Stimulated activated CD4-positive, alpha-beta T cell treated with anti-CD3 and anti-CD28 coated beads, TNF-alpha, amount 100 ng/mL, for 48 hours (primary cell): ENCODE measurements at regions not wholly inside any gene's neighbourhood (a gene's known extent, or its start where the extent isn't known, plus 50 kb on each side); places are given as distances from the start of the nearest gene placed in this dataset.
"Not testable (repeated sequence)": the region's sequence is repeated elsewhere in the genome, so short reads cannot be mapped to it uniquely, and the experiment has no call there.

Source experiments
- DNase-seq, 3 donors: peaks; one replicate each; pipeline ENCODE4 v3.0.0-alpha.2; 2020; ENCODE audit warnings: low read depth in 3 of 3

DNA sequence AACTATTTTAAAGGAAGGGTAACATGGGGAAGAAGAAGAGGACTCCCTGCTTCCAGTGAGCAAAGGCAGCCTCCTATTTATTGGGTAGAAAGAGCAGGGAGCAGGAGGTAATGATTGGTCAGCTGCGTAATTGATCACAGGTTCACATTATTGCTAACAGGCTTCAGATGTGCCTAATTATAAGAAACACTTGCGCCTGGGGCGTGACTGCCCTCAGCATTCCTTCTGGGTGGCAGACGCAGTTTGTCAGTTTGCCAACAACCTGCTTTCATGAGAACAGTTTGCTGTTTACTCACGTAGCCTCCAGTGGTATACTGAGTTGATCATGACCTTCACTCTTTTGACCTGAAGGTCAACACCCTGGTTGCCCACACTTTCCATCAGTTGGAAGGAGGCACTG is 166.0 kb upstream of the AUTS2 start:
- DNase-seq: not testable (repeated sequence)

DNA sequence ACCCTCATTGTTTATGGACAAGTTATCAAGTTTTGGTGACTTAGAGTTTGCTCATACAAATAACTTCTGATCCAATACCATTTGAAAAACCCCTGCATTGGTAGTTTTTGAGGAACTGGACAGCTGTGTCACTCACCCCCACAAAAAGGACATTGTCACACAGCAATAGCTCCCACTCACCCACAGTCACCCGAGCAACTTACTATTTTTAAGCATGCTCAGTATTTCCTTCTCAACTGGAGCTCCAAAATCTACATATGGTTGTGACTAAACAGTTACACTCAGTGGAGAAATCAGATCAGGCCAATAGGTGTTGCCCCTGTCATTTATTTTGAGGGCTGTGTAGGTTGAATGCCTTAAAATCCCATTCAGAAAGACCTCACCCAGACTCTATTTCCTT is 165.2 kb upstream of the AUTS2 start:
- no peak for DNase-seq

DNA sequence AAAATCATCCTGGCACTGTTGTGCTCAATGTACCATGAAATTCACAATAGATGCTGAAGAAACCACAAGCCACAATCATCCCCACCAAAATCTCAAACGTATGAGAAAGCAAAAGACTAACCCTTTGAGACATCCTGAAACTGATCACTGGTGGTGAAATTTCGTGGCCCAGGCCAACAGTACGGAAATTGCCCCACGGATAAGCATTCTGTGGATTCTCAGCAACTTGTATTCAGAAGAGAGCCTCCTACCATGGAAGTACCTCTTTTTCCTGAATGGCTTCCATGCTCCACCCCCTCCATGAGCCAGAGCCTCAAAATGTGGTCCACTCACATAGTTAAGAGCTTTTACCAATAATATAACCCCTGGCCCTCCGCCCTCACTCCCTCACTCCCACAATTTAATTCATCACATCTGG is 163.9 kb upstream of the AUTS2 start:
- DNase-seq: no peak

DNA sequence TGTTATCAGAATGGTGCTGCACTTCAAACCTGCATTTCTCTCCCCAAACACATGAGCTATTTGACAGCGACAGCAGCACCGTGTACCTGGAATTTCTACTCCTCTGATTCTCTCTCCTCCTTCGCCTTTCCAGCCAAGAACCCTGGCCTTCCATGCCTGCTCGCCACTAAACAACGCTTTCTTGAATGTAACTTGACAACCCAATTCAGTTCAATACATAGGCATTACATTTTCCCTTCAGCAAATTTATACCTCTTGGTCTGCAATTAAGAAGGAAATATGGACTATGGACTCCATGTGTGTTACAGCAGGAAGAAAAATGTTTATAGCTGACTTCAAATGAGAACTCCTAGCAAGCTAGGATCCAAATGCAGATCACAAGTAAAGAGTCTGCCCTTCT is 162.6 kb upstream of the AUTS2 start:
- no peak for DNase-seq

DNA sequence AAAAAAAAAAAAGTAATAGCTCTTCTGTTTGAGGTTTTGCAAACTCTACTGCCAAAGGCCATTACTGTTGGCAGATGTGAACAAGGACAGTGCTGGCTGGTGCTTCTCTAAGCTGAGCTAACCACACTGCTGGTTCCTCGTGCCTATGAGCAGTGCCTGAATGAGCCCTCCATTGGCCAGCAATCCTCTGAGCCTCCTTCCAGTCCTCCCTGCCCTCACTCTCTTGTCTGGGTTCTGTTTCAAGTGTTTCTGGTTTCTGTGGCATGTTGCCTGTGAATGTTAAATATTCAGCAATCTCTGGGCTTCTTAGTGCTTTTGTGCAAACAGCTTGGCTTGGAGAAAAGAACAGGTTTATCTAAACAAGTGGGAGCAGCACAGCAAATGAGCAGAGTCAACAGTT is 161.3 kb upstream of the AUTS2 start:
- no peak for DNase-seq

DNA sequence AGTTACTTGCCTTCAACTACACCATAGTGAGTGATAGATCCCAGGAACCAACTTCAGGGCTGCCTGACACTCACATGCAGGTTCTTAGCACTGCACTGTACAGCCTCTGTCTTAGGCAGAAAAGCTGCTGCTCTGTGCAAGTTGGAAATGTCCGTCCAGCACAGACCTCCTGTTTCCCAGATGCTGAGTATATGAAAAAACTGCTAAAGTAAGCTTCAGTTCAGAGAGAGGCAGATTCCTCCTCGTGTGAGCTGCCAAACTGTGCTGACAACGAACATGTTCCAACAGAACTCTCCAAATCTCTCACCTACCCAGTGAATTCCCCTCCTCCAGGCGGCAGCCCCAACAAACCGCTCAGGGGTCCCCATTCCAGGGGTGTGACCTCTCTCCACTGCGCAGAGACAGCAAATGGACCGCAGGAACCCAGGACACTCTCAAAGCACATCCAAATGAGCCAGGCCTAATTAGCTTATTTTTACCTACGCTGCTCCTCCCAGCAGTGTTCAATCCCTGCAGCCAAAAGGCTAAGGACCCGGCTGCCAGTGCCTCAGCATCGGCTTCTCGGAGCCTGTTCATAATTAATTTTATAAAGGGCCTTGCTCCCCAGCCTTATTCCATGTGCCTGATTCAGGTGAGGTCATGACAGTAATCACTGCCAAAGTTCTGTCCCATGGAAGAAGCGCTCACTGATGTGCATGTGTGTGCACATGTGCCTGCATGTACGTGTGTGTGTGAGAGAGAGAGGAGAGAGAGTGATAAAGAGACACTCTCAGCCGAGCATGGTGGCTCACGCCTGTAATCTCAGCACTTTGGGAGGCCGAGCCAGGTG is 159.5 kb upstream of the AUTS2 start:
- DNase-seq: no peak

DNA sequence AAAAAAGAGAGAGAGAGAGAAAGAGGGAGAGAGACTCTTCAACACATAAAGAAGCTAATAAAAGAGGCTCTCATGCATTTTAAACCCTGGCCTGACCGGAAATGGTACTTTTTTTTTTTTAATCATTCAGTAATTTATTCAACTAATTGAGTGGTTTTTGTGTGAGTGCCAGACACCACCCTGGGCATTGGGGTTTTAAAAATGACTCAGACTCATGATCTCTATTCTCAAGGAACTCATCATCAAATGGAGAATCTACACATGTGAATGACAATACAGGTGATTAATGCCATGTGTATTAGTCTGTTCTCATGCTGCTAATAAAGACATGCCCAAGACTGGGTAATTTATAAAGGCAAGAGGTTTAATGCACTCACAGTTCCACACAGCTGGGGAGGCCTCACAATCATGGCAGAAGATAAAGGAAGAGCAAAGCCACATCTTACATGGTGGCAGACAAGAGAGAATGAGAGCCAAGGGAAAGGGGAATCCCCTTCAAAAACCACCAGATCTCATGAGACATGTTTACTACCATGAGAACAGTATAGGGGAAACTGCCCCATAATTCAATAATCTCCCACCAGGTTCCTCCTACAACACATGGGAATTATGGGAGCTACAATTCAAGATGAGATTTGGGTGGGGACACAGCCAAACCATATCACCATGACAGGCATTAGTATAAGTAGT is 158.5 kb upstream of the AUTS2 start:
- no peak for DNase-seq

DNA sequence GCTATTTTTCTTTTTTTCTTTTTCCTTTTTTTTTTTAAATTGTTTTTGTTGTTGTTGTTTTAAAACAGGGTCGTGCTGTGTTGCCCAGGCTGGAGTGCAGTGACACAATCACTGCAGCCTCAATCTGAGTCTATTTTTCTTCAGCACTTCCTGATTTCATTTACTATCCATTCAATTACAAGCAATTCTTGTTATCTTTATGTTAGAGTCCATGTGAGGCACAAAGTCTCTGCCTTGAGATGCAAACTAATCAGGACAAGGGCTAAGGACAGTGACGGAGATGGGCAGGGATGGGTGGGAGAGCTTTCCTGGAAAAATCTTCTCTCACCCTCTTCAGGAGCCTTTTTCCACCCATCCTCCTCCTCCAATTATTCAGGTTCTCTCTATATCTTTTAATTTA is 157.3 kb upstream of the AUTS2 start:
- no peak for DNase-seq

DNA sequence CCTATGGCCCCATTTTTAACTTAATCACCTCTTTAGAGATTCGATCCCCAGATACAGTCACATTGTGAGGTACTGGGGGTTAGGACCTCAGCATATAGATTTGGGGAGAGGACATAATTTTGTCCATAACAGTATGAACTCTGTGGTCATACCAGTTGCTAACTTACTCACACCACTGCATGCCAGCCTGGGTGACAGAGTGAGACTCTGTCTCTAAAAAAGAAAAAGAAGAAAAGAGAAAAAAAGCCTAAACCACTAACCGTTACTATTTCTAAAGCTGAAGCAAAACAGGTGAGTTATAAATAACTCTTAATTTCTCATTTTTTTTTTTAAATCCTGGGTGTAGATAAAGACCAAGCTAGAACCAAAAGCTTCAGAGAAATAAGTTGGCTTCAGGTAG is 155.1 kb upstream of the AUTS2 start:
- no peak for DNase-seq

DNA sequence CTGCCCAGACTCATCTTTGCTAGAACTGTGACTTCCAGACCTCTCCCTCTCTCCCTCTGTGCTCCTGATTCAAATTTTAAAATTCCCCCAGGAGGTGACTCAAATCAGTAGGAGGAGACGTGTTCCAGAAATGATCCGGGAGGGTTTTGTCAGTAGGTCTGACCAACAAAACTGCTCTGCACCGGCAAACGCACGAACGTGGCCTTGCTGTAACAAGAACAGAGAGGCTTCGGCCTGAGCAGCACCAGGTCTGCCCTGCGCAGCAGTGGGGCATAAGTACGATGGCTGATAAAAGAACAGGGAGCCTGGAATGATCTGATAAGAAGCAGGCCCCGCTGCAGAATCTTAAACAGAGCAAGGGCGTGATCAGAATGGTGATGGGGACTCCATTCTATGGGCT is 152.7 kb upstream of the AUTS2 start:
- DNase-seq: no peak

DNA sequence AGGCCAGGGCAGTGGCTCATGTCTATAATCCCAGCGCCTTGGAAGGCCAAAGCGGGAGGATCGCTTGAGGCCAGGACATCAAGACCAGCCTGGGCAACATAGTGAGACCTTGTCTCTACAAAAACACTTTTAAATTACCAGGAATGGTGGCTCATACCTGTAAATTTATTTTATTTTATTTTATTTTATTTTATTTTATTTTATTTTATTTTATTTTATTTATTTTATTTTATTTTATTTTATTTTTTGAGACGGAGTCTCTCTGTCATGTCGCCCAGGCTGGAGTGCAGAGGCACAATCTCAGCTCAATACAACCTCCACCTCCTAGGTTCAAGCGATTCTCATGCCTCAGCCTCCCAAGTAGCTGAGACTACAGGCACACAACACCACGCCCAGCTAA is 152.1 kb upstream of the AUTS2 start:
- DNase-seq: not testable (repeated sequence)

DNA sequence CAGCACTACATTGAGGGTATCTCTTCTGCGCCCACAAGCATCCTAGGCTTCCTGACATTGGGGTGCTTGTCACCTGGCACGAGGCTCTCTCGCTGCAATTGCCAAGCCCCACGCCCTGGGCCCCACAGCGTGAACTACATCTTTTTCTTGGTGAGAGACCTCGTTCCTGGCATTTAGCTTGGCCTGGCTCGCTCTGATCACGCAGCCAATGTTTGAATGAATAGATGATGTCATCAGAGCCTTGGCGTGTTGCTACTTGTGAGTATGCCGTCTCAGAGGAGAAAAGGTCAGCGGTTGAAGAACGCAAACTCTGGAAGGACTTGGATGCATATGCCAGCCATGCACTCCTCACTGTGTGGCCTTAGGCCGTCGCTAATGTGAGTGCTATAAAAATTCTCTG is 150.2 kb upstream of the AUTS2 start:
- no peak for DNase-seq

DNA sequence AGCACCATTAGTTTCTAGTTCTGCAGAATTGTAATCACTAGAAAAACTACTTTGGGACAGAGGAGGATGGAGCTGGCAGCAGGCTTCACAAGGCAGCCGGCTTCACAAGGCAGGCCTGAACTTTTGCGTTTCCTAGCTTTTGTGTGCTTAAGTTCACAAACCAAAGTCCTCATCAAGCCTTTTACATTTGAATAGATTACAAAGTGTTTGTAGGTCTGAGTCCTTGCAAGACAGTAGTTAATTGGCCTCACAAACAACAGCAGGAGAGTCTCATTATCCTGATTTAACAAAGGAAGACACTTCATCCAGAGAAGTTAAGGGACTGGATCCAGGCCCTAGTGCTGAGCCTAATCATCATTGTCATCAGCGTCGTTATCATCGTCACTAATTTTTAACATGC is 147.8 kb upstream of the AUTS2 start:
- no peak for DNase-seq

DNA sequence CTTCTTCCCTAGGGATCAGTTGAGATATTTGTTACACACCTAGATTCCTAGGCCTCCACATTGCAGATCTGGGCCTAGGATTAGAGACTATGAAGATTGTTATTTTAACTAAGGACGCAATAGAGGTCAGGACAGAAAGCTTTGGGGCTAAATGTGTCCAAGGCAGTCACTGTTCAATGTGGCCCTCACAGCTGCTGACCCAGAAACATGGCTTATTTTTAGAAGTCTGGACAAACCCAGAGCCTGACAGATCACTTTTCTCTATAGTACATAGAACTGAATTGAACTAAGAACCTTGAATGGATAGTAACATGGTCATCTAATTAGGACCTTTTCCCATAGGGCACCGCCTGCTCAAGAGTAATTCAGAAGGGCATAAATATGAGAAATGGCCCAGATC is 146.6 kb upstream of the AUTS2 start:
- DNase-seq: no peak

DNA sequence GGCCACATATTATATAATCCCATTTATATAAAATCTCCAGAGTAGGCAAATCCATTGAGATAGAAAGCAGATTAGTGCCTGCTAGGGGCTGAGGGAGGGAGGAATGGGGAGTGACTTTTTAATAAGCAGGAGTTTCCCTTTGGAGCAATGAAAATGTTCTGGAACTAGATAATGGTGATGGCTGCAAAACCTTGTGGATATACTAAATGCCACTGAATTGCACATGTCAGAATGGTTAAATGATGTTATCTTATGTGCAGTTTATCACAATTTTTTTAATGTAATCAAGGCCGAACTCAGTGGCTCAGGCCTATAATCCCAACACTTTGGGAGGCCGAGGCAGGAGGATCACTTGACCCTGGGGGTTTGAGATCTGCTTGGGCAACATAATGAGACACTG is 145.5 kb upstream of the AUTS2 start:
- DNase-seq: no peak

DNA sequence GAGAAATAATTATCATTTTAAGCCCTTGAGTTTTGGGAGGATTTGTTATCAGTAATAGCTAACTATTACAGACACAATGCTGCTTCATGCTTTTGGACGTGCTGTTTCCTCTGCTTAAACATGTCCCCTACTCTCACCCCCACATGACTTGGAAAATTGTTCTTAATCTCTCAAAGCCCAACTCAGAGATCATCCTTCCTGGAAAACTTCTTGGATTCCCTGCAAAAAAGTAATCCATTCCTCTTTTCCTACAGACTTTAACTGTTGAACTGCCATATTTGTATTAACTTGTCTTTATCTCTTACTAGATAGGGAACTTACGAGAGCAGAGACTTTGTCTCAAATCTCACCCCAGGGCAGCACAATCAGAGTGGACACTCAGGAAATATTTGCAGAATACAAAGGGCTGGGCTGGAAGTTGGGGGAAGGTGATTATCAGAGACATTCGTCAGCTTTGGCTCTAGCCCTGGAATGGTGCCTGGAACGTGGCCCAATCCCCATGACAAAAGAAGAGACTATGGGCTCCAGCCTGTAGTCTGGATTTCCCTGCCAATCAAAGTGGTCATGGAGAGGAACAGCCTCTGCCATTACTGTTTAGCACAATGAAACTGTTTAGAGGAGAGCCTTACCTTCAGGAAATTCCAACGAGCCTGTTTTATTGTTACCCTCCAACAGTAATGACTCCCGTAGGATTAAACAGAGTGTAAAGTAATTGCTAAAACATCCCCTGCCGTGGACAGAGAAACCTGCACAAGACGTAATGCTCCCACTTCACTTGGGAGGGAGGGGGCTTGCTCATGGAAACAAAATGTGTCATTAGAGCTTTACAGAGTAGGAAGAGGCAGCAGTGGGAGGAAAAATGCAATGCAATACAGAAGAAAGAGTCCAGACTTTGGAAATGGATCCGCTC is 140.4 kb upstream of the AUTS2 start:
- no peak for DNase-seq

DNA sequence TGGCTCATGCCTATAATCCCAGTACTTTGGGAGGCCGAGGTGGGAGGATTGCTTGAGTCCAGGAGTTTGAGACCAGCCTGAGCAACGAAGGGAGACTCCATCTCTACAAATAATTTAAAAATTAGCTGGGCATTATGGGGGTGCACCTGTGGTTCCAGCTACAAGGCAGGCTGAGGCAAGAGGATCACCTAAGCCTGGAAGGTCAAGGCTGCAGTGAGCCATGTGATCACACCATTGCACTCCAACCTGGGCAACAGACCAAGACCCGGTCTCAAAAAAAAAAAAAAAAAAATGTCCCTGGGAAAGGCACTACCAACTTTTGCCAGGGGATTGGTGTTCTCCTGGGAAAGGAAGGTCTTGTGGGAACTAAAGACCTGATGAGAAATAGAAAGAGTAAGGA is 134.2 kb upstream of the AUTS2 start:
- DNase-seq: no peak

DNA sequence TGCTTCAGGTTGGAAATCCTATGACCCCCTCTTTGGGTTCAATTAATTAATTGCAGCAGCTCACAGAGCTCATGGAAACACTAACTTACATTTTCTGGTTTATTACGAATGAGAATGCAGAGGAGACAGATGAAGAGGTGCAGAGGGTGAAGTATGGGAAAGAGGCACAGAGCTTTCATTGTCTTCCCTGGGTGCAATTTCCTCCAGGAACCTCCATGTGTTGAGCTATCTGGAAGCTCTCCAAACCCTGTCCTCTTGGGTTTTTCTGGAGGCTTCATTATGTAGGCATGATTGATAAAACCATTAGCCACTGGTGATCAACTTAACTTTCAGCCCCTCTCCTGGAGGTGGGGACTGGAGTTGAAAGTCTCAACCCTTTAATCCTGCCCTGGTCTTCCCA is 133.0 kb upstream of the AUTS2 start:
- DNase-seq: no peak

DNA sequence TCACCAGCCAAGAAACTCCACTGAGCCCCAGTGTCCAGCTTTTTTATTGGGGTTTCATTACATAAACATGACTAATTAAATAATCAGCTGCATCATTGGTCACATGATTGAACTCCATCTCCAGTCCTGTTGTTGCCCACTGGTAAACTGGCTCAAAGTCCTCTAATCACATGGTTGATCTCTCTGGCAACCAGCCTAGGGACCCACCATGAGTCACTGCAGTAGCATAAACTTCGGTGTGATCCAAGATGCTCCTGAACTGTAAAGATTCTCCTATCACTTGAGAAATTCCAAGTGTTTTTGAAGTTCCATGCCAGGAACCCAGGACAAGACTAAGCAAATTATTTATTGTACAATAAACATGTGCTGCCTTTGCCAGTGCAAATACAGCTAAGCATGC is 130.4 kb upstream of the AUTS2 start:
- no peak for DNase-seq

DNA sequence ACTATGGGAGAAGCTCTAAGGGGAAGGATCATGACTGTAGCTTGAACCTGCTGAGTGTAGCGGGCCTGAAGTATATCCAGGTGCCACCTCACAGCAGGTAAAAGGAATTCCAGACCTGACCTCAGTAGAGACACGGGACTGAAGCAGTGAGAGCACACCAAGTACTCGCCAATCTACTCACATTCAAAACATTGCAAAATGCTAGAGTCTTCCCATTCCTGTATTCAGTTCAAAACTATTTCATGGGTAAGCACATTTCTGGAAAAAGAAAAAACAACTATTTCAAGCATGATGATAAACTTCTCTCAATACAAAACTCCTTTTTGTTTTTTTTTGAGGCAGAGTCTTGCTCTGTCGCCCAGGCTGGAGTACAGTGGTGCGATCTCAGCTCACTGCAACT is 121.9 kb upstream of the AUTS2 start:
- DNase-seq: no peak

DNA sequence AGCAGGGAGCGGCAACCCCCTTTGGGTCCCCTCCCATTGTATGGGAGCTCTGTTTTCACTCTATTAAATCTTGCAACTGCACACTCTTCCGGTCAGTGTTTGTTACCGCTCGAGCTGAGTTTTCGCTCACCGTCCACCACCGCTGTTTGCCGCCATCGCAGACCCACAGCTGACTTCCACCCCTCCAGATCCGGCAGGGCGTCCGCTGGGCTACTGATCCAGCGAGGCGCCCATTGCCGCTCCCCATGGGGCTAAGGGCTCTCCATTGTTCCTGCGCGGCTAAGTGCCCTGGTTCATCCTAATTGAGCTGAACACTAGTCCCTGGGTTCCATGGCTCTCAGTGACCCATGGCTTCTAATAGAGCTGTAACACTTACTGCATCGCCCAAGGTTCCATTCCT is 115.6 kb upstream of the AUTS2 start:
- DNase-seq: no peak

DNA sequence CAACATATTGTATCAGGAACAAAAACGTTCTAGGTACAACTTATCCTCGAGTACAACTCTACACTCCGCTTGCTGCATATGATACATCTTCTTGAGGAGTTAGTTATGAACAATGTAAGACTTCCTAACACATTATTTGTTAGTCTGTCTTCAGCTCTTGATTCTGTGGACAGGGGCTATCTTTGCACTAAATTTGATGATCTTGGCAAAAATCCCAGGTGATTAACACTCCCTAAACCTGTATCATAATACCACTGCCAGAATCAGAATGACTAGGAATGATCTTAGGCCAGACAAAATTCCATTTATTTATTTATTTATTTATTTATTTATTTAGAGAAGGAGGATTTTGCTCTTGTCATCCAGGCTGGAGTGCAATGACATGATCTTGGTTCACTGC is 108.7 kb upstream of the AUTS2 start:
- DNase-seq: no peak

DNA sequence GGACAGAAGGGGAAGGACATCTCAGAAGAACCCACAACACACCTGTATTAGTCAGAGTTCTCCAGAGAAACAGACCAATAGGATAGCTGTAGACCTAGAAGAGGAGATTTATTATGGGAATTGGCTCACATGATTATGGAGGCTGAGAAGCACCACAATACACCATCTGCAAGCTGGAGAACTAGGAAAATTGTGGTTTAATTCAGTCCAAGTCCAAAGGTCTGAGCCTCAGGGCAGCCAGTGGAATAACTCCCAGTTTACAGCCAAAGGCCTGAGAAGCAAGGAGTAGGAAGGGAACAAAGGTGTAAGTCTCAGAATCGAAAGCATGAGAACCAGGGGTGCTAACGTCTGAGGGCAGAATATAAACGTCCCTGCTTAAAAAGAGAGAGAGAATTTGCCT is 99.6 kb upstream of the AUTS2 start:
- DNase-seq: no peak
